ENCODE measurements at regions not wholly inside any gene's neighbourhood (a gene's known extent, or its start where the extent isn't known, plus 50 kb on each side); places are given as distances from the start of the nearest gene placed in this dataset.
A peak's percentile ranks its signal among the peaks of the same experiment; 100 is the strongest.

- peaks cover 12% of the 10 kb centered on the region for H3K4me1 Mint-ChIP-seq
- H3K36me3 Mint-ChIP-seq (ENCODE audit: low read depth), result no peaks in the 10 kb centered on the region
- no peaks in the 10 kb centered on the region for H3K27me3 Mint-ChIP-seq (ENCODE audit: low read depth, poor library complexity)
- DNase-seq, result no peak
- H3K9me3 Mint-ChIP-seq, result peaks cover 4% of the 10 kb centered on the region
- no peak for TF ChIP-seq CTCF (IDR thresholded peaks at IDR 0.05)
- no peak overlapping the region for H3K4me3 Mint-ChIP-seq
- no peak overlapping the region for H3K27ac Mint-ChIP-seq
Measured at GRCh38 chr3:104269771-104270170, 1096.9 kb upstream of the ALCAM start.

GRCh38 chr3:104273046-104273649 lies 1093.6 kb upstream of the ALCAM start:
- Mint-ChIP-seq H3K9me3 (peaks cover 29% of the 10 kb centered on the region), H3K36me3 (ENCODE audit: low read depth) (no peaks in the 10 kb centered on the region), H3K4me3 (no peak overlapping the region), H3K27me3 (ENCODE audit: low read depth, poor library complexity) (no peaks in the 10 kb centered on the region), H3K27ac (no peak overlapping the region), H3K4me1 (peaks cover 12% of the 10 kb centered on the region)
- TF ChIP-seq CTCF (IDR thresholded peaks at IDR 0.05), result peak; percentile 80
- DNase-seq, result no peak

GRCh38 chr3:104275199-104275598 lies 1091.5 kb upstream of the ALCAM start:
- Mint-ChIP-seq H3K27ac (no peak overlapping the region), H3K9me3 (peaks cover 47% of the 10 kb centered on the region), H3K4me1 (peaks cover 2% of the 10 kb centered on the region), H3K4me3 (no peak overlapping the region), H3K36me3 (ENCODE audit: low read depth) (no peaks in the 10 kb centered on the region), H3K27me3 (ENCODE audit: low read depth, poor library complexity) (no peaks in the 10 kb centered on the region)
- no peak for TF ChIP-seq CTCF (IDR thresholded peaks at IDR 0.05)
- no peak for DNase-seq

- TF ChIP-seq CTCF (IDR thresholded peaks at IDR 0.05), result no peak
- Mint-ChIP-seq H3K36me3 (ENCODE audit: low read depth) (peaks cover 6% of the 10 kb centered on the region), H3K4me3 (no peak overlapping the region), H3K4me1 (no peaks in the 10 kb centered on the region), H3K9me3 (peaks cover 84% of the 10 kb centered on the region), H3K27me3 (ENCODE audit: low read depth, poor library complexity) (no peaks in the 10 kb centered on the region), H3K27ac (no peak overlapping the region)
- DNase-seq, result no peak
Measured at GRCh38 chr3:104279617-104280016, 1087.1 kb upstream of the ALCAM start.

- DNase-seq, result no peak
- no peaks in the 10 kb centered on the region for H3K4me1 Mint-ChIP-seq
- H3K27ac Mint-ChIP-seq, result no peak overlapping the region
- H3K27me3 Mint-ChIP-seq (ENCODE audit: low read depth, poor library complexity), result no peaks in the 10 kb centered on the region
- TF ChIP-seq CTCF (IDR thresholded peaks at IDR 0.05), result no peak
- H3K36me3 Mint-ChIP-seq (ENCODE audit: low read depth), result peaks cover 6% of the 10 kb centered on the region
- H3K4me3 Mint-ChIP-seq, result no peak overlapping the region
- H3K9me3 Mint-ChIP-seq, result peaks cover 80% of the 10 kb centered on the region
Measured at GRCh38 chr3:104281713-104282112, 1085.0 kb upstream of the ALCAM start.

DNA sequence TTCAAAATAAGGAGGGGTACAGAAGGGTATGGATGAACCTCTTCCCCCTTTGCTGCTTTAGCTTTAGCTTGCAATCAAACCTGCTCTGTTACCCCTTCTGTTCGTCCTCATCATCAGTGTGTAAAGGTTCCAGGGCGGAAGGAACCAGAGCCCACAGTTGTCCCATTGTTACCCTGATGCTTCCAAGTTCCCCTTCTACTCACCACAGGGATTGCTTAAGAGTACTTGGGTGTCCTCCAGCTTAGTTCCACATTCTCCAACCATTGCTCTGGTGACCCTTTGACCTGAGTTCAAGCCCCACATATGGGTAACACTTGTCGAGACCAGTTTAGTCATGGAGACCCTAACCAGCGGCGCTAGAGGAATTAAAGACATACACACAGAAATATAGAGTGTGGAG lies 1080.1 kb upstream of the ALCAM start:
- TF ChIP-seq CTCF (IDR thresholded peaks at IDR 0.05), result no peak
- H3K36me3 Mint-ChIP-seq (ENCODE audit: low read depth), result peaks cover 6% of the 10 kb centered on the region
- no peak overlapping the region for H3K4me3 Mint-ChIP-seq
- H3K27me3 Mint-ChIP-seq (ENCODE audit: low read depth, poor library complexity), result no peaks in the 10 kb centered on the region
- DNase-seq, result no peak
- H3K9me3 Mint-ChIP-seq, result peaks cover 45% of the 10 kb centered on the region
- H3K4me1 Mint-ChIP-seq, result peaks cover 10% of the 10 kb centered on the region
- no peak overlapping the region for H3K27ac Mint-ChIP-seq
